ENCODE measurements at regions not wholly inside any gene's neighbourhood (a gene's known extent, or its start where the extent isn't known, plus 50 kb on each side); places are given as distances from the start of the nearest gene placed in this dataset.

GRCh38 chr1:163512349-163512989, 190.7 kb downstream of the NUF2 start:
- TF ChIP-seq POLR2AphosphoS5 (IDR thresholded peaks at IDR 0.05) (no peak), CTCF (IDR thresholded peaks at IDR 0.05) (no peak), POLR2A (IDR thresholded peaks at IDR 0.05) (no peak)
